Activated naive CD8-positive, alpha-beta T cell treated with anti-CD3 and anti-CD28 coated beads, Interleukin-2, amount 50 U/mL, for 24 hours (primary cell): ENCODE measurements at regions not wholly inside any gene's neighbourhood (a gene's known extent, or its start where the extent isn't known, plus 50 kb on each side); places are given as distances from the start of the nearest gene placed in this dataset.

ENCODE experiments used
- ATAC-seq: fragments of 150-1000 bp; cut with Tn5 transposase; one replicate; pipeline ENCODE4 v1.10.0; 2021
- DNase-seq: peaks from one replicate; pipeline ENCODE4 v3.0.0; 2021
- H3K27ac Mint-ChIP-seq: one replicate; pipeline ENCODE4 v1.8.0; 2021; ENCODE audit warnings: mild to moderate bottlenecking, mixed read lengths
- H3K27me3 Mint-ChIP-seq: one replicate; pipeline ENCODE4 v1.8.0; 2021; ENCODE audit warnings: mixed read lengths
- H3K36me3 Mint-ChIP-seq: one replicate; pipeline ENCODE4 v1.8.0; 2021; ENCODE audit warnings: low read depth, mixed read lengths
- H3K4me1 Mint-ChIP-seq: one replicate; pipeline ENCODE4 v1.8.0; 2021; ENCODE audit warnings: mixed read lengths
- H3K4me3 Mint-ChIP-seq: one replicate; pipeline ENCODE4 v1.8.0; 2021; ENCODE audit warnings: mild to moderate bottlenecking, moderate library complexity, mixed read lengths
- H3K9me3 Mint-ChIP-seq: one replicate; pipeline ENCODE4 v1.8.0; 2021; ENCODE audit warnings: mixed read lengths

DNA sequence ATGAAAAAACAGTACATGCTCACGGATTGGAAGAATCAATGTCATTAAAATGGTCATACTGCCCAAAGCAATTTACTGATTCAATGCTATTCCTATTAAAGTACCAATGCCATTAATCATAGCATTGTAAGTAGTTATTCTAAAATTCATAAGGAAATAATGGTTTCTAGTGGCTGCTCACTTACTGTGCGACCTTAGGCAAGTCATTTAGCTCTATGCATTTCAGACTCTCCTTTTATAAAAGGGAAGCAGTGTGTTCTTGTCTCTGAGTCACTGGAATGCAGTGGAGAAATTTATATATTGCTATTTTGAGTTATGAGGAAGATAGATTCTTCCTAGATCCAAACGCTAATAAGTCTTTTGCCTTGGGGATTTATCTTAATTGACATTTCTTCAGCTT is 174.8 kb downstream of the KCNA4 start:
- no peak overlapping the region for H3K27ac Mint-ChIP-seq
- no peaks in the 10 kb centered on the region for H3K4me1 Mint-ChIP-seq
- H3K9me3 Mint-ChIP-seq, result no peaks in the 10 kb centered on the region
- ATAC-seq (no peak), DNase-seq (no peak)
- no peaks in the 10 kb centered on the region for H3K27me3 Mint-ChIP-seq
- no peak overlapping the region for H3K4me3 Mint-ChIP-seq
- H3K36me3 Mint-ChIP-seq, result no peaks in the 10 kb centered on the region

DNA sequence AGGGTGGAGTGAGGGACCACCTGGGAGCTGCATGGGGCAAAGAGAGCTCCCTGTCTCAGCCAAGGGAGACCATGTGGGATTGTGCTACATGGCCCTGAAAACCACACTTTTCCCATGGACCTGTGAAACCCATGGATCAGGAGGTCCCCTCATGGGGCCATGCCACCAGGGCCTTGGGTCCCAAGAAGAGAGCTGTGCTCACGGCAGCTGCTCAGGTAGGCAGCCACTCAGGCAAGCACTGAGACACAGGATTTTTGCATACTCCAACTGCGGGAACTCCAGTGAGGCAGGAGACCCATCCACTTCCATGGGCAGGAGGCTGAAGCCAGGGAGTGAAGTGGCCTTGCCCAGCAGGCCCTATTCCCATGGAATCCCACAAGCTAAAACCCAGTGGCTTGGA is 190.0 kb downstream of the KCNA4 start:
- no peaks in the 10 kb centered on the region for H3K27me3 Mint-ChIP-seq
- H3K4me3 Mint-ChIP-seq, result no peak overlapping the region
- H3K4me1 Mint-ChIP-seq, result no peaks in the 10 kb centered on the region
- no peak for DNase-seq
- H3K27ac Mint-ChIP-seq, result no peak overlapping the region
- H3K9me3 Mint-ChIP-seq, result peaks cover 24% of the 10 kb centered on the region
- H3K36me3 Mint-ChIP-seq, result no peaks in the 10 kb centered on the region
- ATAC-seq, result no peak

DNA sequence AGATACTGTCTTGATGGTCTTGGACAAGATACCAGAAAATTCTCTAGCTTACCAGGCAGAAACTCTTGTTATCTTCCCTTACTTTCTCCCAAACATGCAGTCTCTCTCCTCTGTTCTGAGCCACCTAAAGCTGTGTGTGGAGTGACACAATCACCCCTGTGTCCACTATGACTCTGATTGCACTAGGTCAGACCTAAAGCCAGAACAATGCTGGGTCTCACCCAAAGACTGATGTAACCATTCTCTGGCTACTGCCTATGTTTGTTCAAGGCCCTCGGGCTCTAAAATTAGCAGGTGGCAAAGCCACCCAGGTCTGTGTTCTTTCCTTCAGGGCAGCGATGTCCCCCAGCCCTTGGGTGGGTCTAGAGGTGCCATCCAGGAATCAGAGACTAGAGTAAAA is 200.5 kb downstream of the KCNA4 start:
- Mint-ChIP-seq H3K4me3 (no peak overlapping the region), H3K9me3 (peaks cover 17% of the 10 kb centered on the region), H3K27ac (no peak overlapping the region), H3K36me3 (no peaks in the 10 kb centered on the region), H3K27me3 (no peaks in the 10 kb centered on the region), H3K4me1 (no peaks in the 10 kb centered on the region)
- no peak for ATAC-seq
- DNase-seq, result no peak

DNA sequence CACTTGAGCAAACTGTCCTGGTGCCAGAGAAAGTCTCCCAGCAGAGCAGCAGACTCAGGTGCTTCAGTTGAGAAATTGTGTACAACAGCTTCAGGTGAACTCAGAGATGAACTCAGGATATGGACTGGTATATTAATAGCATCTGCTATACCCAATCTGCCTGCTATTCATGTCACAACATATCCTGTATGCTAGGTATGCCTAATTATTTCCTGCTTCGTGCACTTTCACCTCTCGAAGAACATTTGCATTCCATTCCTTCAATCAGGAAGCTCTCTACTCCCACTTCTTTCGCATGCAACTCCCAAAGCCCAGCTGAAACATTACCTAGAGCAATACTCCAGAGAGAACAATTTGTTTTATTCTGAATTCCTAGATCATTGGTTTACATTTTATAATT is 207.7 kb downstream of the KCNA4 start:
- H3K27me3 Mint-ChIP-seq, result no peaks in the 10 kb centered on the region
- no peak for ATAC-seq
- H3K27ac Mint-ChIP-seq, result no peak overlapping the region
- H3K36me3 Mint-ChIP-seq, result no peaks in the 10 kb centered on the region
- H3K4me1 Mint-ChIP-seq, result no peaks in the 10 kb centered on the region
- no peak for DNase-seq
- H3K4me3 Mint-ChIP-seq, result no peak overlapping the region
- peaks cover 5% of the 10 kb centered on the region for H3K9me3 Mint-ChIP-seq

DNA sequence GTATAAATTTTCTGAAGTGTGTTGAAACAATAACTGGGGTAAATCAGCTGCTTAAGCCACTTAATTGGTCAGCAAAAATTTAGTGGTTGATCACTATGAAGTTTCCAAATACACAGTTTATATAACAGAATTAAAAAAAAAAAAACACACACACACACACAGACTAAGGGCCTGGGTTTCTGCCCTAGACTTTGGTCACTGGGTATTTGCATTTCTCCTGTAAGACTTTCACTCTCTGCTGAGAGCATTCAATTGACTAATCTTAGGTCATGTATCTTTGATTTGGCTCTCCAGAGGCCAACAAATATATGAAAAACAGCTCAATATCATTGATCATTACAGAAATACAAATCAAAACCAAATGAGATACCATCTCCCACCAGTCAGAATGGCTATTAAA is 214.3 kb downstream of the KCNA4 start:
- no peak for ATAC-seq
- Mint-ChIP-seq H3K27me3 (no peaks in the 10 kb centered on the region), H3K9me3 (no peaks in the 10 kb centered on the region), H3K27ac (no peak overlapping the region), H3K4me1 (no peaks in the 10 kb centered on the region), H3K4me3 (no peak overlapping the region), H3K36me3 (no peaks in the 10 kb centered on the region)
- DNase-seq, result no peak

DNA sequence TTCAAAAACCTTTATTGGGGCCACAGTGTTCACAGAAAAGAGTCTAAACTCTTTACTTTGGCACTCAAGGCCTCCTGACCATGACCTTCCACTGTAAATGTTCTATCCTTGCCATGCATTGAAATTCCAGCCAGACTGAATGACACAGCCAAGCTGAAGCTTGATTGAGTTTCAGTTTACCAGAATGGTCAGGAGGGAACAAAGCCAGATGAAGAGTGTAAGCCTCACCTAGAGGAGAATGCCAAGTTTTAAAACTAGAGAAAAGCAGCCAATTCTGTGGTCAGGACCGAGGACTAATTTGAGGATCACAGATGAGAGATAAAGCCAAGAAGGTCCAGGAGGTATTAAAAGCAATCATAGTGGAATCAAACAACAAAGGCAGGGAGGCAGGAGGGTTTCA is 215.3 kb downstream of the KCNA4 start:
- Mint-ChIP-seq H3K27ac (no peak overlapping the region), H3K36me3 (no peaks in the 10 kb centered on the region), H3K9me3 (no peaks in the 10 kb centered on the region), H3K4me3 (no peak overlapping the region), H3K27me3 (no peaks in the 10 kb centered on the region), H3K4me1 (no peaks in the 10 kb centered on the region)
- ATAC-seq (no peak), DNase-seq (no peak)

DNA sequence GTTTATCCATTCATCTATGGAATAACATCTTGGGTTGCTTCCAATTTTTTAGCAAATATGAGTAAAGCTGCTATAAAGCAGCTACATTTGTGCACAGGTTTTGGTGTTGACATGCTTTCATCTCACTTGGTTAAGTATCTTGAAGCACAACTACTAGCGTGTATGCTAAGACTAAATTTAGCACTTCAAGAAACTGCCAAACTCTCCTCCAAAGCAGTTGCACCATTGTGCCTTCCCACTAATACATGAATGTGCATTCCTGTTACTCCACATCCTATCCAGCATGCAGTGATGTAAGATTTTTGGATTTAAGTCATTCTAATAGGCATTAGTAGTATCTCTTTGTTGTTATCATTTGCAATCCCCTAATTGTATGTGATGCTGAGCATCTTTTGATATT is 230.7 kb downstream of the KCNA4 start:
- Mint-ChIP-seq H3K4me3 (no peak overlapping the region), H3K27me3 (no peaks in the 10 kb centered on the region), H3K4me1 (no peaks in the 10 kb centered on the region), H3K27ac (no peak overlapping the region), H3K9me3 (peaks cover 3% of the 10 kb centered on the region), H3K36me3 (no peaks in the 10 kb centered on the region)
- DNase-seq, result no peak
- no peak for ATAC-seq

DNA sequence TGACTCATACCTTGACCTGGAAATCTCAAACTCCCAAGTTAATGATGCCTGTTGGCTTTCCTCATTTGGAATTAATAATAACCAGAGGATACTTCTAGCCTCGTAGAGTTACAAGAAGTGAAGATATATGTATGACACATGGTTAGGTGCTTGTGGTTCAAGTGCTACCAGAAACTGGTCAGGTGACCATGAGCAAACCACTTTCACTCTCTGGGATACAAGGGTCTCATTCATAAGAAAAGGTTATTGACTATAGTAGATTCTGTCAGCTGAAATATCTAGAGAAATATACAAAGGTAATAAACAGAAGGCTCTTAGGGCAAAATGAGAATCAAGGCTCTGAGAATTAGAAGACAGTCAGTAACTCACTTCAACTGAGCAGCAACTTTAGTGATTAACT is 233.3 kb downstream of the KCNA4 start:
- H3K4me1 Mint-ChIP-seq, result no peaks in the 10 kb centered on the region
- H3K9me3 Mint-ChIP-seq, result peaks cover 6% of the 10 kb centered on the region
- DNase-seq (no peak), ATAC-seq (no peak)
- H3K36me3 Mint-ChIP-seq, result no peaks in the 10 kb centered on the region
- H3K27ac Mint-ChIP-seq, result no peak overlapping the region
- no peaks in the 10 kb centered on the region for H3K27me3 Mint-ChIP-seq
- no peak overlapping the region for H3K4me3 Mint-ChIP-seq

DNA sequence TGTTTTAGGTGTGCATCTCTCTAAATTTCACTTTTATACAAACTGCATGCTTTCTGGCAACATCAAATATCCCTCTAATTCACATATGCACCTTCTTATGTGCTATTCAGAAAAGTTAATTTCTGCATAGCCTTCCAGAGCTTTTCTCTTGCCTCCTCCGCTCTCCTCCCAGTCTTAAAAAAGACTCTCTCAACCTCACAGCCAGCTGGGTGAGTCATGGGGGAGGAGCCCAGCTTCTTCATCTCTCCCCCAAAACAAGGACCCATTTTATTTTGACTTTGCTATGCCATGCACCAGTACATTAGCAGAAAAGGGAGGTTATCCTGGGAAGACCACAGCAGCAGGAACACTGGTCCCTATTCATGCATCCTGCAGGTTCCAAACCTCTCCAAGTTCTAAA is 234.4 kb downstream of the KCNA4 start:
- Mint-ChIP-seq H3K9me3 (peaks cover 6% of the 10 kb centered on the region), H3K4me1 (no peaks in the 10 kb centered on the region), H3K27me3 (no peaks in the 10 kb centered on the region), H3K4me3 (no peak overlapping the region), H3K27ac (no peak overlapping the region), H3K36me3 (no peaks in the 10 kb centered on the region)
- ATAC-seq, result no peak
- no peak for DNase-seq

DNA sequence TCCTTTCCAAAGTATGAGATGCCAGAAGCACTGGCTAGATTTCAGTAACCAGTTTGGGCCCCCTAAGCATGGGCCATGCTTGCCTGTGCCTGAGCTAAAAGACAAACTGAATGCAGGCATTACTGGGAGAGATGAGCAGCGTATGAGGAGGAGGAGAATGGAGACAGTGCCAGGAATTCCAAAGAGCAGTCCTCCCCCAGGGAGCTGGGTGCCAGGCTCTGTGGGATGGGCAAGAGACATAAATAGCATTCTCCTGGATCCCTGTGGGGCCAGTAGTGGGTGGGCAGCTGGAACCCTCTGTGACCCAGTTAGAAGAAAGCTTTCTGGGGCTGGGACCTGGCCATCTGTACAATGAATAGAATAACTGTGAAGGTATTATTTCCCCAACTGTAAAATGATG is 235.6 kb downstream of the KCNA4 start:
- Mint-ChIP-seq H3K9me3 (peaks cover 6% of the 10 kb centered on the region), H3K27ac (no peak overlapping the region), H3K4me1 (no peaks in the 10 kb centered on the region), H3K4me3 (no peak overlapping the region), H3K27me3 (no peaks in the 10 kb centered on the region), H3K36me3 (no peaks in the 10 kb centered on the region)
- ATAC-seq (no peak), DNase-seq (no peak)

DNA sequence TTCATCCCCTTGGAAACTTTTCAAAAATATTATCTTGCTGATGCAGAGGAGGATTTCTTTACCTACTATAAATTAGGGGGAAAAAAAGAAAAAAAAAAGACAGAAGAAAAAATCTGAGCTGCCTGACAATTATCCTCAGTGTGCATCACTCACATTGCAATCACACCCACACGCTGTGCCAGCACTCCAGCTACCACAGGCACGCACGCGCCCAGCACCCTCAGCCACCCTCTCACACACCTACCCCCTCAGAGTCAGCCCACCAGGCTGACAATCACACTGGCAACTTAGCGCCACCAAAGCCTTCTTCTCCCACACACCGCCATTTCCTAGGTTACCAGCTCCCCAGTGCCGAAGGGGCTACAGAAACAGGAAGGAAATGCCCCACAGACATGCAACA is 236.1 kb downstream of the KCNA4 start:
- no peak overlapping the region for H3K4me3 Mint-ChIP-seq
- H3K9me3 Mint-ChIP-seq, result peaks cover 4% of the 10 kb centered on the region
- H3K27me3 Mint-ChIP-seq, result no peaks in the 10 kb centered on the region
- no peak for ATAC-seq
- H3K27ac Mint-ChIP-seq, result no peak overlapping the region
- no peaks in the 10 kb centered on the region for H3K4me1 Mint-ChIP-seq
- DNase-seq, result no peak
- no peaks in the 10 kb centered on the region for H3K36me3 Mint-ChIP-seq

DNA sequence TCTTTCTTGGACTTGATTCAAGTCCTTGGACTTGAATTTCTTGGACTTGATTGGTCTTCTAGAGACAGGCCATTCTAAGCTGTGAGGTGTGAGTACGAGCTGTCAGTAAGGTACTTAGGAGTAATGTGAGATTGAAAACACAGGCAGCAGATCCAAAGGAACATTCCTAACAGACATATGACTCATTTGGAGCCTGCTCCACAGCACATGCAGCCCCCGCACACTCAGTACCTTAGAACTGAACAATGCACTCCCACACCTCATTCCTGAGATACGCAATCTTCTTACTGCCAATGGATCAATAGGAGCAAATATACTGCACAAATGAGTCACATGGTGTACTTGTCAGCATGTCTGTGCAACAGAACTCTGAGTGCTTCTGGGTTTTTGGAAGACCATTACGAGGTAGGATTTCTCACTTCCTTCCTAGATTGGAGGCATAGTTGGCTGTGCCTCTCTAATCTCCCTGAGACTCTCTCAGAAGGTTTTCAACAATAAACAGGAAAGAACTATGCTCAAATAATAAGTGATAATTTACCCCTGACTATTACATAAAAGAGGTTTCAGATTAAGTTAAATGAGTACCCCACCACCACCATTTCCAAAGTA is 243.1 kb downstream of the KCNA4 start:
- Mint-ChIP-seq H3K36me3 (no peaks in the 10 kb centered on the region), H3K9me3 (peaks cover 11% of the 10 kb centered on the region), H3K4me3 (no peak overlapping the region), H3K27me3 (no peaks in the 10 kb centered on the region), H3K27ac (no peak overlapping the region), H3K4me1 (no peaks in the 10 kb centered on the region)
- DNase-seq (no peak), ATAC-seq (no peak)

DNA sequence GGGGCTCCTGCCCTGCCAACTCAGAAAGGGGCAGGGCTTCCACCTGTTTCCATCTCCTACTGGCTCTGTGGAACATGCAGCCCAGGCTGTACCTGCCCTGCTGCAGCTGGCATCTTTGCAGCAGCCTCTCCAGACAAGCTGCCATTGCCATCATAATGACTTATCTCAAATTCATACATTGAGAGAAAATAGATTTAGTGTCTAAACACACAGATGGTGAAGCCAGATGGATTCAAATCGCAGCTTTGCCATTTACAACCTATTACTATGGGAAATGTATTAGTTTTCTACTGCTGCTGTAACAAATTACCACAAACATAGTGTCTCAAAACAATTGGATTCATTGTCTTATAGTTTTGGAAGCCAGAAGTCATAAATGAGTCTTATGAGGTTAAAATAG is 260.0 kb downstream of the KCNA4 start:
- no peak overlapping the region for H3K27ac Mint-ChIP-seq
- DNase-seq, result no peak
- H3K9me3 Mint-ChIP-seq, result peaks cover 17% of the 10 kb centered on the region
- no peak for ATAC-seq
- H3K4me1 Mint-ChIP-seq, result no peaks in the 10 kb centered on the region
- no peaks in the 10 kb centered on the region for H3K27me3 Mint-ChIP-seq
- no peak overlapping the region for H3K4me3 Mint-ChIP-seq
- H3K36me3 Mint-ChIP-seq, result no peaks in the 10 kb centered on the region

DNA sequence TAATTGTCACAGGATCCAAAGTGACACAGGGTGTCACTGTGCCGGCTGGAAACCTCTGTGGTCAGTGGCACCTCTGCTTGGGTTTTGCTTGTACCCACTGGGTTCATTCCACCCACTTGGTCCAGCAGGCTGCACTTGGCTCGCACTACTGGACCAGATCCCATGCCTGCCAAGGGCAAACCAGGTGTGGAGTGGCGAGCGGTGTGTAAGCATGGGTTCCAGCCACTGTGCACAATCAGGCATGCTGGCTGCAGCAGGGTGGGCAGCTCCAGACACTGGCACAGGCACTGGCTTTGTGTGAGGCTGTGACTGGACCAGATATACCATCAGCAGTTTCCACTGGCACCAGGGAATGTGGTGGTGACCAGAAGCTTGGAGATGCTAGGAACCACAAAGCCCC is 261.4 kb downstream of the KCNA4 start:
- Mint-ChIP-seq H3K27ac (no peak overlapping the region), H3K36me3 (no peaks in the 10 kb centered on the region), H3K4me3 (no peak overlapping the region), H3K9me3 (peaks cover 15% of the 10 kb centered on the region), H3K4me1 (no peaks in the 10 kb centered on the region), H3K27me3 (no peaks in the 10 kb centered on the region)
- DNase-seq (no peak), ATAC-seq (no peak)

DNA sequence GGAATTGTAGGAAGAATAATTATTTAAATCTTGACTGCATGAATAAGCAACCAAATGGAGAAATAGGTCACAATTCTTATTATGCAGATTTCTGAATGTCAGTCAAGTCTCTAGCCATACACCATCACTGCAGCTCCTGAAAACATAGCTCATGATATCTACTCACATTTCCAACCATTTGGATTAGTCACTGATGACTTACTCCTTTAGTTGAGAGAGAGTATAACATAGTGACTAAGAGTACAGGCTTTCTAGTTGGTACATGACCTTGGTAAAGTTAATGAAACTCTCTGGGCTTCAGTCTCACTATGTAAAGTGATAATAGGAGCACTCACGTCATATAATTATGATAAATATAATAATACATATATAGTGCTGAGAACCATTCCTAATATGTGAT is 265.2 kb downstream of the KCNA4 start:
- Mint-ChIP-seq H3K36me3 (no peaks in the 10 kb centered on the region), H3K27me3 (no peaks in the 10 kb centered on the region), H3K4me3 (no peak overlapping the region), H3K9me3 (peaks cover 11% of the 10 kb centered on the region), H3K27ac (no peak overlapping the region), H3K4me1 (no peaks in the 10 kb centered on the region)
- DNase-seq (no peak), ATAC-seq (no peak)

DNA sequence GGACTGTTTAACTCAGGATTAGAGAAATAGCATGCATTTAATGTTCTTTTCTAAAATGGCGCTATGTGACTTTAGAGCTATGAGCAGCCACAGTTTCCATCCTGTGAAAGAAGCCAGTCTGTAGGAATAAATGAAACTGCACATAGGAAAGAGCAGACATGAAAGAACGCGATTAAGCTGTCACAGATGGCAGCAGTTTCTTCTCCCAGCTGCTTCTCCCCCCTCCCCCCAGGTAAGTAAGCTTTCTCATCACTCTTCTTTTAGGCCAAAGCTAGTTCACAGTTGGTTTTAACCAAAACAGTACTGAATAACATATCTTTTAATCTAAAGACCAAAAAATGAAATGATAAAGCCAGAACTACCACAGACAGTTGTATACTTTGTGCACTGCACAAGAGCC is 266.4 kb downstream of the KCNA4 start:
- Mint-ChIP-seq H3K9me3 (peaks cover 14% of the 10 kb centered on the region), H3K27me3 (no peaks in the 10 kb centered on the region), H3K4me3 (no peak overlapping the region), H3K36me3 (no peaks in the 10 kb centered on the region), H3K27ac (no peak overlapping the region), H3K4me1 (no peaks in the 10 kb centered on the region)
- ATAC-seq (no peak), DNase-seq (no peak)
